ENCODE measurements at regions not wholly inside any gene's neighbourhood (a gene's known extent, or its start where the extent isn't known, plus 50 kb on each side); places are given as distances from the start of the nearest gene placed in this dataset.
"Not testable (repeated sequence)": the region's sequence is repeated elsewhere in the genome, so short reads cannot be mapped to it uniquely, and the experiment has no call there.

DNA sequence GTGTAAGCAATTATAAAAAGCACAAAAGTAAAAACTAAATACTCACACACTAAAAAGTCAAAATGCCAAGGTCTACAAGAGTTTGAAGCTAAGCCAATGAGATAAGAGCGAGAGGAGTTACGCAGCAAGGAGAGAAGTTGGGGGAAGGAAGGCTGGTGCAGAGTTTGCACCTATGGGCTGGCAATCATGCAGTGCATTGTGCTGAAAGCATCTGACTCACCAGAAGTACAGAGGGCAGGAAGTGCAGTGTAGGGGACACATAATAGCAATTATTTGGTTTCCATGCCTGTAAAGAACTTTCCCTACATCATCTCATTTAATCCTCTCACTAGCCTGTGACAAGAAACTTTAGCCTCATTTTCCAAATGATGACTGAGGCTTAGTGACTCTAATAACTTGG, 142.7 kb upstream of the KYNU start:
- Mint-ChIP-seq H3K27me3 (ENCODE audit: low read depth in 3 of 3) (peaks cover 0 to 2% (median 0%) of the 10 kb centered on the region in 3 donors), H3K27ac (no peak overlapping the region), H3K4me3 (no peak overlapping the region), H3K4me1 (no peaks in the 10 kb centered on the region), H3K36me3 (no peaks in the 10 kb centered on the region), H3K9me3 (peaks cover 3 to 13% (median 8%) of the 10 kb centered on the region in 7 donors)
- WGBS (ENCODE audit: insufficient coverage), result 100% methylated on average over 2 of the region's 2 CpGs
- TF ChIP-seq, protein P1, sequence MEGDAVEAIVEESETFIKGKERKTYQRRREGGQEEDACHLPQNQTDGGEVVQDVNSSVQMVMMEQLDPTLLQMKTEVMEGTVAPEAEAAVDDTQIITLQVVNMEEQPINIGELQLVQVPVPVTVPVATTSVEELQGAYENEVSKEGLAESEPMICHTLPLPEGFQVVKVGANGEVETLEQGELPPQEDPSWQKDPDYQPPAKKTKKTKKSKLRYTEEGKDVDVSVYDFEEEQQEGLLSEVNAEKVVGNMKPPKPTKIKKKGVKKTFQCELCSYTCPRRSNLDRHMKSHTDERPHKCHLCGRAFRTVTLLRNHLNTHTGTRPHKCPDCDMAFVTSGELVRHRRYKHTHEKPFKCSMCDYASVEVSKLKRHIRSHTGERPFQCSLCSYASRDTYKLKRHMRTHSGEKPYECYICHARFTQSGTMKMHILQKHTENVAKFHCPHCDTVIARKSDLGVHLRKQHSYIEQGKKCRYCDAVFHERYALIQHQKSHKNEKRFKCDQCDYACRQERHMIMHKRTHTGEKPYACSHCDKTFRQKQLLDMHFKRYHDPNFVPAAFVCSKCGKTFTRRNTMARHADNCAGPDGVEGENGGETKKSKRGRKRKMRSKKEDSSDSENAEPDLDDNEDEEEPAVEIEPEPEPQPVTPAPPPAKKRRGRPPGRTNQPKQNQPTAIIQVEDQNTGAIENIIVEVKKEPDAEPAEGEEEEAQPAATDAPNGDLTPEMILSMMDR (IDR thresholded peaks at IDR 0.05), result no peak
- H3K79me2 ChIP-seq (ENCODE audit: insufficient read depth, low read length), result no peaks in the 10 kb centered on the region
- H3K4me2 ChIP-seq (replicated peaks; ENCODE audit: extremely low read depth, low read length, poor library complexity, severe bottlenecking), result no peak overlapping the region
- intact Hi-C loops (cut with micrococcal nuclease), result no loop called here
- H3K36me3 ChIP-seq (replicated peaks in 1 of 2; ENCODE audit: control insufficient read depth in 1 of 2, insufficient read depth in 2 of 2, low read length in 2 of 2), result no peaks in the 10 kb centered on the region
- no peaks in the 10 kb centered on the region for H3K4me1 ChIP-seq (ENCODE audit: control insufficient read depth in 1 of 2, insufficient read depth in 2 of 2, low read length in 2 of 2)
- H3K9me3 ChIP-seq (replicated peaks in 1 of 2; ENCODE audit: control insufficient read depth in 1 of 2, insufficient read depth in 1 of 2, low read length in 2 of 2), result no peaks in the 10 kb centered on the region
- H3K27me3 ChIP-seq (ENCODE audit: control insufficient read depth in 2 of 2, insufficient read depth in 2 of 2, low read length in 2 of 2), result no peaks in the 10 kb centered on the region
- no peak overlapping the region for H2AFZ ChIP-seq (ENCODE audit: insufficient read depth, low read depth, low read length, poor library complexity, severe bottlenecking)
- H3K4me3 ChIP-seq (replicated peaks in 1 of 3; ENCODE audit: low read depth in 2 of 3, low read length in 3 of 3), result no peak overlapping the region
- H3K9ac ChIP-seq (ENCODE audit: insufficient read depth, low read length, poor library complexity, severe bottlenecking), result no peak overlapping the region
- H3K27ac ChIP-seq (ENCODE audit: low read depth in 1 of 2, low read length in 2 of 2), result no peak overlapping the region
- H4K20me1 ChIP-seq (ENCODE audit: insufficient read depth, low read length), result no peaks in the 10 kb centered on the region
- DNase-seq, result no peak

DNA sequence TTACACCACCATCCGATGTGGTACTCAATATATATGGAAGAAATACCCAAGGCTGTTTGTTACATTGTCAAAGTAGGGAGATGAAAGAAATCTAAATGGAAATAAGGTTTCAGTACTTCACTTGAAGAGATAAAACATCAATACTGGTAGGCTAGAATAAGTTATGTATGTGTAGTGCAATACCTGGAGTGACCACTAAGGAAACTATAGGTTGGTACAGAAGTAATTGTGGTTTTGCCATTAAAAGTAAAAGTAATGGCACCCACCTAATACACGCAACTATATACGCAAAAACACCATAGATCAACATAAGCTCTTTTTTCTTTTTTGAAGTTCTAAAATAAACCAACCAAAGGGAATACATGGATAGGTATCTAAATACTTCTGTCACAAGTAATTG, 143.2 kb upstream of the KYNU start:
- Mint-ChIP-seq H3K9me3 (peaks cover 3 to 13% (median 10%) of the 10 kb centered on the region in 7 donors), H3K27me3 (ENCODE audit: low read depth in 3 of 3) (peaks cover 0 to 2% (median 0%) of the 10 kb centered on the region in 3 donors), H3K4me1 (no peaks in the 10 kb centered on the region), H3K27ac (no peak overlapping the region), H3K4me3 (no peak overlapping the region), H3K36me3 (no peaks in the 10 kb centered on the region)
- Histone ChIP-seq H3K4me3 (replicated peaks in 1 of 3; ENCODE audit: low read depth in 2 of 3, low read length in 3 of 3) (no peak overlapping the region), H3K79me2 (ENCODE audit: insufficient read depth, low read length) (no peaks in the 10 kb centered on the region), H3K27me3 (ENCODE audit: control insufficient read depth in 2 of 2, insufficient read depth in 2 of 2, low read length in 2 of 2) (no peaks in the 10 kb centered on the region), H3K4me1 (ENCODE audit: control insufficient read depth in 1 of 2, insufficient read depth in 2 of 2, low read length in 2 of 2) (no peaks in the 10 kb centered on the region), H3K9me3 (replicated peaks in 1 of 2; ENCODE audit: control insufficient read depth in 1 of 2, insufficient read depth in 1 of 2, low read length in 2 of 2) (no peaks in the 10 kb centered on the region), H3K9ac (ENCODE audit: insufficient read depth, low read length, poor library complexity, severe bottlenecking) (no peak overlapping the region), H3K4me2 (replicated peaks; ENCODE audit: extremely low read depth, low read length, poor library complexity, severe bottlenecking) (no peak overlapping the region), H3K27ac (ENCODE audit: low read depth in 1 of 2, low read length in 2 of 2) (no peak overlapping the region), H4K20me1 (ENCODE audit: insufficient read depth, low read length) (no peaks in the 10 kb centered on the region), H2AFZ (ENCODE audit: insufficient read depth, low read depth, low read length, poor library complexity, severe bottlenecking) (no peak overlapping the region), H3K36me3 (replicated peaks in 1 of 2; ENCODE audit: control insufficient read depth in 1 of 2, insufficient read depth in 2 of 2, low read length in 2 of 2) (no peaks in the 10 kb centered on the region)
- DNase-seq, result no peak
- TF ChIP-seq, protein P1 (IDR thresholded peaks at IDR 0.05), result peak; percentile 34
- intact Hi-C loops (cut with micrococcal nuclease), result no loop called here
- WGBS (ENCODE audit: insufficient coverage), result no CpG with 5 or more reads among the region's 3 CpGs

DNA sequence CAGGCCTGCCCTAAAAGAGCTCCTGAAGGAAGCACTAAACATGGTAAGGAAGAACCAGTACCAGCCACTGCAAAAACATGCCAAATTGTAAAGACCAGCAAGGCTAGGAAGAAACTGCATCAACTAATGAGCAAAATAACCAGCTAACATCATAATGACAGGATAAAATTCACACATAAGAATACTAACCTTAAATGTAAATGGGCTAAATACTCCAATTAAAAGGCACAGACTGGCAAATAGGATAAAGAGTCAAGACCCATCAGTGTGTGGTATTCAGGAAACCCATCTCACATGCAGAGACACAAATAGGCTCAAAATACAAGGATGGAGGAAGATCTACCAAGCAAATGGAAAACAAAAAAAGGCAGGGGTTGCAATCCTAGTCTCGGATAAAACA, 147.7 kb upstream of the KYNU start:
- H4K20me1 ChIP-seq (ENCODE audit: insufficient read depth, low read length); H3K27me3 Mint-ChIP-seq (ENCODE audit: low read depth in 3 of 3); H3K4me3 Mint-ChIP-seq; H3K36me3 Mint-ChIP-seq; H3K4me2 ChIP-seq (replicated peaks; ENCODE audit: extremely low read depth, low read length, poor library complexity, severe bottlenecking); H3K9me3 ChIP-seq (replicated peaks in 1 of 2; ENCODE audit: control insufficient read depth in 1 of 2, insufficient read depth in 1 of 2, low read length in 2 of 2); H3K27me3 ChIP-seq (ENCODE audit: control insufficient read depth in 2 of 2, insufficient read depth in 2 of 2, low read length in 2 of 2); H3K27ac ChIP-seq (ENCODE audit: low read depth in 1 of 2, low read length in 2 of 2); H3K27ac Mint-ChIP-seq; H3K4me3 ChIP-seq (replicated peaks in 1 of 3; ENCODE audit: low read depth in 2 of 3, low read length in 3 of 3); H3K4me1 ChIP-seq (ENCODE audit: control insufficient read depth in 1 of 2, insufficient read depth in 2 of 2, low read length in 2 of 2); DNase-seq; H3K9ac ChIP-seq (ENCODE audit: insufficient read depth, low read length, poor library complexity, severe bottlenecking); H3K4me1 Mint-ChIP-seq; H3K79me2 ChIP-seq (ENCODE audit: insufficient read depth, low read length); H2AFZ ChIP-seq (ENCODE audit: insufficient read depth, low read depth, low read length, poor library complexity, severe bottlenecking); intact Hi-C loops (cut with micrococcal nuclease); H3K36me3 ChIP-seq (replicated peaks in 1 of 2; ENCODE audit: control insufficient read depth in 1 of 2, insufficient read depth in 2 of 2, low read length in 2 of 2): not testable (repeated sequence)
- H3K9me3 Mint-ChIP-seq, result peaks cover 13 to 23% (median 15%) of the 10 kb centered on the region in 7 donors
- no CpG with 5 or more reads among the region's 1 CpG for WGBS (ENCODE audit: insufficient coverage)
